ENCODE measurements at regions not wholly inside any gene's neighbourhood (a gene's known extent, or its start where the extent isn't known, plus 50 kb on each side); places are given as distances from the start of the nearest gene placed in this dataset.

GRCh38 chr5:166649676-166650075, 1641.8 kb upstream of the WWC1 start:
- TF ChIP-seq EZH2phosphoT487 (IDR thresholded peaks at IDR 0.05; ENCODE audit: low read depth, severe bottlenecking, unreplicated experiment) (no peak), CTCF (IDR thresholded peaks at IDR 0.05; ENCODE audit: poor library complexity) (no peak)

All from hepatocyte (in vitro differentiated cells).